ENCODE measurements at regions not wholly inside any gene's neighbourhood (a gene's known extent, or its start where the extent isn't known, plus 50 kb on each side); places are given as distances from the start of the nearest gene placed in this dataset.

GRCh38 chr2:7826656-7827055, 855.2 kb upstream of the ID2 start:
- TF ChIP-seq POLR2A (IDR thresholded peaks at IDR 0.05) (no peak), CTCF (IDR thresholded peaks at IDR 0.05) (no peak)
